Hepatocyte (in vitro differentiated cells): ENCODE measurements at regions not wholly inside any gene's neighbourhood (a gene's known extent, or its start where the extent isn't known, plus 50 kb on each side); places are given as distances from the start of the nearest gene placed in this dataset.

Experiments
- DNase-seq: peaks from one replicate; pipeline ENCODE4 v3.0.0-alpha.2; 2016; ENCODE audit warnings: low spot score
- H2AFZ ChIP-seq: fragments of 200-600 bp; sonication (generic); 2 replicates; pipeline ENCODE4 v1.6.0; 2016; ENCODE audit warnings: antibody characterized with exemption, mild to moderate bottlenecking
- H3K27ac ChIP-seq: fragments of 200-600 bp; sonication (generic); 2 replicates; pipeline ENCODE4 v1.5.1; 2016; ENCODE audit warnings: mild to moderate bottlenecking
- H3K27me3 ChIP-seq: fragments of 200-600 bp; sonication (generic); 2 replicates; pipeline ENCODE4 v1.6.1; 2016
- H3K36me3 ChIP-seq: fragments of 200-600 bp; sonication (generic); replicated peaks from 2 replicates; pipeline ENCODE4 v1.5.1; 2016; ENCODE audit warnings: low read depth; ENCODE audit not compliant: insufficient read depth
- H3K4me1 ChIP-seq: fragments of 200-600 bp; sonication (generic); 2 replicates; pipeline ENCODE4 v1.5.1; 2016; ENCODE audit warnings: mild to moderate bottlenecking, moderate library complexity; ENCODE audit not compliant: insufficient read depth
- H3K4me2 ChIP-seq: fragments of 200-600 bp; sonication (generic); 2 replicates; pipeline ENCODE4 v1.6.0; 2016
- H3K4me3 ChIP-seq: fragments of 200-600 bp; sonication (generic); 2 replicates; pipeline ENCODE4 v1.5.1; 2016; ENCODE audit warnings: mild to moderate bottlenecking
- H3K79me2 ChIP-seq: fragments of 200-600 bp; sonication (generic); 2 replicates; pipeline ENCODE4 v1.6.0; 2017; ENCODE audit warnings: mild to moderate bottlenecking
- H3K9me2 ChIP-seq: fragments of 200-600 bp; sonication (generic); replicated peaks from 2 replicates; pipeline ENCODE4 v1.6.0; 2017; ENCODE audit warnings: mild to moderate bottlenecking; ENCODE audit not compliant: insufficient read depth
- H3K9me3 ChIP-seq: fragments of 200-600 bp; sonication (generic); 2 replicates; pipeline ENCODE4 v1.5.1; 2016; ENCODE audit warnings: low read depth, mild to moderate bottlenecking
- H4K20me1 ChIP-seq: fragments of 200-600 bp; sonication (generic); 2 replicates; pipeline ENCODE4 v1.6.0; 2016; ENCODE audit warnings: mild to moderate bottlenecking; ENCODE audit not compliant: insufficient read depth, poor library complexity, severe bottlenecking
- CTCF ChIP-seq: fragments of 200-600 bp; sonication (generic); IDR thresholded peaks from 2 replicates; pipeline ENCODE4 v1.5.1; 2016; ENCODE audit warnings: antibody characterized with exemption, mild to moderate bottlenecking; ENCODE audit not compliant: poor library complexity
- EZH2 ChIP-seq: fragments of 200-600 bp; sonication (generic); IDR thresholded peaks from 2 replicates; pipeline ENCODE4 v1.6.1; 2016; ENCODE audit warnings: antibody characterized with exemption, mild to moderate bottlenecking, borderline replicate concordance
- EZH2phosphoT487 ChIP-seq: fragments of 200-600 bp; sonication (generic); IDR thresholded peaks from one replicate; pipeline ENCODE4 v1.6.1; 2018; ENCODE audit warnings: antibody characterized with exemption, mild to moderate bottlenecking, low read depth, moderate library complexity; ENCODE audit not compliant: unreplicated experiment, severe bottlenecking
- WGBS: methylation state at CpG from one replicate; pipeline ENCODE4 v1.1.6; 2016; ENCODE audit warnings: low lambda C conversion rate; ENCODE audit errors: missing lambda C conversion rate; 5-methylcytosine and 5-hydroxymethylcytosine counted together

- Histone ChIP-seq H3K9me3 (no peaks in the 10 kb centered on the region), H3K27ac (no peak overlapping the region), H3K9me2 (no peaks in the 10 kb centered on the region), H3K4me3 (no peak overlapping the region), H3K27me3 (no peaks in the 10 kb centered on the region), H3K79me2 (no peaks in the 10 kb centered on the region), H3K4me2 (no peak overlapping the region), H4K20me1 (no peaks in the 10 kb centered on the region), H3K4me1 (no peaks in the 10 kb centered on the region), H2AFZ (no peak overlapping the region), H3K36me3 (no peaks in the 10 kb centered on the region)
- WGBS, result 44% methylated on average over 4 of the region's 4 CpGs
- TF ChIP-seq EZH2phosphoT487 (no peak), CTCF (no peak), EZH2 (no peak)
- no peak for DNase-seq
Measured at GRCh38 chr3:29202378-29202777, 78.5 kb upstream of the RBMS3 start.

- TF ChIP-seq EZH2phosphoT487 (no peak), CTCF (no peak), EZH2 (no peak)
- DNase-seq, result no peak
- Histone ChIP-seq H3K4me1 (no peaks in the 10 kb centered on the region), H3K27me3 (no peaks in the 10 kb centered on the region), H3K36me3 (no peaks in the 10 kb centered on the region), H3K9me2 (no peaks in the 10 kb centered on the region), H3K4me3 (no peak overlapping the region), H2AFZ (no peak overlapping the region), H3K27ac (no peak overlapping the region), H3K79me2 (no peaks in the 10 kb centered on the region), H3K4me2 (no peak overlapping the region), H4K20me1 (no peaks in the 10 kb centered on the region), H3K9me3 (no peaks in the 10 kb centered on the region)
- WGBS, result 85% methylated on average over 1 of the region's 1 CpG
Measured at GRCh38 chr3:29203851-29204250, 77.0 kb upstream of the RBMS3 start.

GRCh38 chr3:29207427-29207826, 73.4 kb upstream of the RBMS3 start:
- H3K27me3 ChIP-seq, result no peaks in the 10 kb centered on the region
- H3K9me3 ChIP-seq, result no peaks in the 10 kb centered on the region
- H4K20me1 ChIP-seq, result no peaks in the 10 kb centered on the region
- DNase-seq, result no peak
- H3K4me2 ChIP-seq, result no peak overlapping the region
- TF ChIP-seq EZH2phosphoT487 (no peak), EZH2 (no peak), CTCF (no peak)
- H3K9me2 ChIP-seq, result no peaks in the 10 kb centered on the region
- no peak overlapping the region for H2AFZ ChIP-seq
- WGBS, result 59% methylated on average over 1 of the region's 1 CpG
- H3K27ac ChIP-seq, result no peak overlapping the region
- H3K4me3 ChIP-seq, result no peak overlapping the region
- H3K36me3 ChIP-seq, result no peaks in the 10 kb centered on the region
- no peaks in the 10 kb centered on the region for H3K79me2 ChIP-seq
- no peaks in the 10 kb centered on the region for H3K4me1 ChIP-seq

- H3K9me2 ChIP-seq, result no peaks in the 10 kb centered on the region
- WGBS, result 80% methylated on average over 2 of the region's 2 CpGs
Measured at GRCh38 chr3:29212789-29213433, 68.0 kb upstream of the RBMS3 start.

More at GRCh38 chr3:29212789-29213433, 68.0 kb upstream of the RBMS3 start:
- Histone ChIP-seq H3K4me2 (no peak overlapping the region), H3K4me3 (no peak overlapping the region), H2AFZ (no peak overlapping the region), H3K27ac (no peak overlapping the region), H3K36me3 (no peaks in the 10 kb centered on the region), H3K79me2 (no peaks in the 10 kb centered on the region), H4K20me1 (no peaks in the 10 kb centered on the region), H3K4me1 (no peaks in the 10 kb centered on the region), H3K9me3 (no peaks in the 10 kb centered on the region), H3K27me3 (no peaks in the 10 kb centered on the region)
- no peak for DNase-seq
- no peak for TF ChIP-seq CTCF
- TF ChIP-seq EZH2phosphoT487, result no peak
- TF ChIP-seq EZH2, result no peak
